SK-N-SH treated with all-trans-retinoic acid at 6 μM for 48 hours (cell line): ENCODE measurements at regions not wholly inside any gene's neighbourhood (a gene's known extent, or its start where the extent isn't known, plus 50 kb on each side); places are given as distances from the start of the nearest gene placed in this dataset.

Source experiments
- CSDC2 ChIP-seq: fragments of 250-450 bp; sonication (Bioruptor Pico); IDR thresholded peaks from 2 replicates; pipeline ENCODE4 v1.5.0; 2020; ENCODE audit warnings: mild to moderate bottlenecking, moderate library complexity
- ESRRG ChIP-seq: fragments of 250-450 bp; sonication (Bioruptor Pico); IDR thresholded peaks from 2 replicates; pipeline ENCODE4 v1.6.1; 2021; ENCODE audit warnings: mild to moderate bottlenecking
- ISL1 ChIP-seq: fragments of 250-450 bp; sonication (Bioruptor Pico); IDR thresholded peaks from 2 replicates; pipeline ENCODE4 v2.1.2; 2022; ENCODE audit warnings: mild to moderate bottlenecking, moderate library complexity
- OSR1 ChIP-seq: fragments of 250-450 bp; sonication (Bioruptor Pico); IDR thresholded peaks from 2 replicates; pipeline ENCODE4 v1.8.0; 2022; ENCODE audit warnings: moderate library complexity, mild to moderate bottlenecking, inconsistent platforms
- PPARA ChIP-seq: fragments of 250-450 bp; sonication (Bioruptor Pico); IDR thresholded peaks from 2 replicates; pipeline ENCODE4 v1.5.0; 2020; ENCODE audit warnings: mild to moderate bottlenecking, borderline replicate concordance
- RARB ChIP-seq: fragments of 250-450 bp; sonication (Bioruptor Pico); IDR thresholded peaks from 2 replicates; pipeline ENCODE4 v1.8.0; 2021; ENCODE audit warnings: mild to moderate bottlenecking, moderate library complexity
- TOX ChIP-seq: fragments of 250-450 bp; sonication (Bioruptor Pico); IDR thresholded peaks from 2 replicates; pipeline ENCODE4 v1.8.0; 2021; ENCODE audit warnings: mild to moderate bottlenecking, moderate library complexity, borderline replicate concordance
- ZFP30 ChIP-seq: fragments of 450-650 bp; formaldehyde crosslinking; IDR thresholded peaks from 2 replicates; pipeline ENCODE4 v1.5.0; 2022; ENCODE audit warnings: mild to moderate bottlenecking, moderate library complexity
- TF ChIP-seq, protein P1 (sequence below): fragments of 250-450 bp; sonication (Bioruptor Pico); IDR thresholded peaks from 2 replicates; pipeline ENCODE4 v1.8.0; 2020; ENCODE audit warnings: mild to moderate bottlenecking, moderate library complexity, borderline replicate concordance
- TF ChIP-seq, protein P2 (sequence below): fragments of 250-450 bp; sonication (Bioruptor Pico); IDR thresholded peaks from 2 replicates; pipeline ENCODE4 v1.5.1; 2021; ENCODE audit warnings: mild to moderate bottlenecking, moderate library complexity

- TF ChIP-seq ISL1 (CRISPR knock-in tag) (no peak), OSR1 (CRISPR knock-in tag) (no peak), RARB (CRISPR knock-in tag) (no peak), TOX (CRISPR knock-in tag) (no peak), PPARA (CRISPR knock-in tag) (no peak), ESRRG (CRISPR knock-in tag) (no peak), CSDC2 (CRISPR knock-in tag) (no peak), ZFP30 (no peak)
- TF ChIP-seq, protein P1, sequence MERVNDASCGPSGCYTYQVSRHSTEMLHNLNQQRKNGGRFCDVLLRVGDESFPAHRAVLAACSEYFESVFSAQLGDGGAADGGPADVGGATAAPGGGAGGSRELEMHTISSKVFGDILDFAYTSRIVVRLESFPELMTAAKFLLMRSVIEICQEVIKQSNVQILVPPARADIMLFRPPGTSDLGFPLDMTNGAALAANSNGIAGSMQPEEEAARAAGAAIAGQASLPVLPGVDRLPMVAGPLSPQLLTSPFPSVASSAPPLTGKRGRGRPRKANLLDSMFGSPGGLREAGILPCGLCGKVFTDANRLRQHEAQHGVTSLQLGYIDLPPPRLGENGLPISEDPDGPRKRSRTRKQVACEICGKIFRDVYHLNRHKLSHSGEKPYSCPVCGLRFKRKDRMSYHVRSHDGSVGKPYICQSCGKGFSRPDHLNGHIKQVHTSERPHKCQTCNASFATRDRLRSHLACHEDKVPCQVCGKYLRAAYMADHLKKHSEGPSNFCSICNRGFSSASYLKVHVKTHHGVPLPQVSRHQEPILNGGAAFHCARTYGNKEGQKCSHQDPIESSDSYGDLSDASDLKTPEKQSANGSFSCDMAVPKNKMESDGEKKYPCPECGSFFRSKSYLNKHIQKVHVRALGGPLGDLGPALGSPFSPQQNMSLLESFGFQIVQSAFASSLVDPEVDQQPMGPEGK (CRISPR knock-in tag) = no peak
- TF ChIP-seq, protein P2, sequence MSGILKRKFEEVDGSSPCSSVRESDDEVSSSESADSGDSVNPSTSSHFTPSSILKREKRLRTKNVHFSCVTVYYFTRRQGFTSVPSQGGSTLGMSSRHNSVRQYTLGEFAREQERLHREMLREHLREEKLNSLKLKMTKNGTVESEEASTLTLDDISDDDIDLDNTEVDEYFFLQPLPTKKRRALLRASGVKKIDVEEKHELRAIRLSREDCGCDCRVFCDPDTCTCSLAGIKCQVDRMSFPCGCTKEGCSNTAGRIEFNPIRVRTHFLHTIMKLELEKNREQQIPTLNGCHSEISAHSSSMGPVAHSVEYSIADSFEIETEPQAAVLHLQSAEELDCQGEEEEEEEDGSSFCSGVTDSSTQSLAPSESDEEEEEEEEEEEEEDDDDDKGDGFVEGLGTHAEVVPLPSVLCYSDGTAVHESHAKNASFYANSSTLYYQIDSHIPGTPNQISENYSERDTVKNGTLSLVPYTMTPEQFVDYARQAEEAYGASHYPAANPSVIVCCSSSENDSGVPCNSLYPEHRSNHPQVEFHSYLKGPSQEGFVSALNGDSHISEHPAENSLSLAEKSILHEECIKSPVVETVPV (CRISPR knock-in tag) = no peak
These were observed 471.2 kb upstream of the ACTBL2 start for GRCh38 chr5:57953792-57954191.
